Activated CD8-positive, alpha-beta memory T cell treated with anti-CD3 and anti-CD28 coated beads for 4 hours (primary cell): ENCODE measurements at regions not wholly inside any gene's neighbourhood (a gene's known extent, or its start where the extent isn't known, plus 50 kb on each side); places are given as distances from the start of the nearest gene placed in this dataset.

ENCODE experiments used
- DNase-seq, 2 donors: peaks; one replicate each; pipeline ENCODE4 v3.0.0-alpha.2; 2020; ENCODE audit warnings: low read depth in 2 of 2

DNA sequence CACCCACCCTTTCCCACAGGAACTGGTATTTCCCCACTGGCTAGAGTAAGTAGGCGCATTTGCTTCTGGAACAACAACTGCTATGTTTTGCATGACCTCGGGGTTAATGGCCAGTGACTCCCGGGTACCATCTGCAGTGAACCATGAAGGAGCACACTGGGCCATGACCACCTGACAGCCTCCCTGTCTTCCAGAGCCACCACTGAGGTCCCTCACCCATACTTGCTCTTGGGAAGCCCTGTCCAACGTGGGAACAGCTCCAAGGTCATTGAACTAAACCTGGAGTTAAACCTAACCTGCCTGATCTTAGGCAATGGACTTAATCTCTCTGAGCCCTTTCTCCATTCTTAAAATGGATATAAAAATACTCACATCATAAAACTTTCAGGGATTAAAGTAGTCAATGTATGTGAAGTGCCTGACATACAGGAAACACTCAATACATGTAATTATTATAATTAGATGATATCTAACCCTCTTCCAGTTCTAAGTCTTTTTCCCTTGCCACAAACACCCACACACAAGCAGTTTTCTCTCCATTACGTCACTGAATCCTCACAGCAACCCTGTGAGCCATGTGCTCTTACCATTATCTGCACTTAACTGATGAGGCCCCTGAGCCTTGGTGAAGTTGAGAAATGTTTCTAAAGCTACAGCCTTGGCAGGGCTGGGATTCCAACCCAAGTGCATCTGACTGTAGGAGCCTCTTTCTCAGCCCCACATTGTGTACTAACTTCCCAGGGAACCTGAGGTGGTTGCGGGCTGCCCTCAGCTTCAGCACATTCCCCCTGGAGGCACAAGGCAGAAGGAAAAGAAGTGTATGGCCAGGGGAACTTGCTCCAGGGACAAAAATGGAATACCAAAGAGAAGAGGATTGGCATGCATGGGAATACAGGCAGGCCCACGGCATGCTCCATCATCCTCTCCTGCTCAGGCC lies 74.5 kb upstream of the NCAM1 start:
- DNase-seq = no peak

DNA sequence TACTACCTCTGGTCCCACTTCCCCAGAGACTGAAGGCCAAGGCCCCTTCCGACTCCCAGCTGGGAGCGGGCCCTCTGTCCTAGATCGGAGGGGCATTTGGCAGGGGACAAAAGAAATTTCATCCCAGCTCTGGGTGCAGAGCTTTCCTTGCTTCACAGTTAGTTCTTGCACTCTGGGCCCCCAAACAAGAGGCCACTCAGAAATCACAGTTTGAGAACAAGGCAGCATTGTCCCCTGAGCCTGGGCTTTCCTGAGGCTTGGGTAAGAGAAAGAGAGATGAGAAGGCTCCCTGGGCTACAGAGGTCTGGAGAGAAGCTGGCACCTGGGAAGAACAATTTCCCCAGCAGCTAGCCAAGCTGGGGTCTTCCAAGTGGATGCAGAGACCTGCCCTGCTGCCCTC lies 71.8 kb upstream of the NCAM1 start:
- no peak for DNase-seq

DNA sequence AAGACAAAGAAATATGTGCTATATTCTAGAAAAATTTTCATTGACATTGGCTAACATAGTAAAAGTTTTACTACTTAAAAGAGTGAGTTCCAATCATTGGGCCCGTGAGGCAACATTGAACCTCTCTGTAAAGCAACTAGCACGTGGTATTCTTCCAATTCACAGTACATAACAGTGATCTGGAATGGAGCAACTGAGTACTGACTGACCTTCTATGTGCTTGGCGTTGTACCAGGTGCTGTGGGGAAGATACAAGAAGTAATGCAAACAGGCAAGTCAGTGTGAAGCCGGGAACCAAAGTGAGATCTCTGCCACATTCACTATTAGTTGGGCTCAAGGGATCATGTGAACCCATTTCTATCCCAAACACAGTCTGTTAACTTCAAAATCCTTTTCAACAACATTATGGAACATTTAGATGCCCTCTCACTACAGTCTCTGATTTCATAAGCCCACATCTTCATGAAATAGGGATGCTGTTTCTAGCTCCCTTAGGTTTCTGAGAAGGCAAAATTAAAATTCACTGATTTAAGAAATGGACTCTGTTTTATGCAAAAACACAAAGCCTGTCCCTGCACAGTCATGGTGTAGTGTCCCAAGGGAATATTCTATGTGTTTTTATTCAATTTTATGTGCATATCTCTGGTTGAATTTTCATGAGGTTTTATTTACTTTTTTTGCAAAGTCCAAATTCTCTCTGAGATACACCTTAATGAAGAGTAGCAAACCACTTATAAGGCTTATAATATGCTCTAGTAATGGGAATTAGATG lies 61.8 kb upstream of the NCAM1 start:
- no peak for DNase-seq

DNA sequence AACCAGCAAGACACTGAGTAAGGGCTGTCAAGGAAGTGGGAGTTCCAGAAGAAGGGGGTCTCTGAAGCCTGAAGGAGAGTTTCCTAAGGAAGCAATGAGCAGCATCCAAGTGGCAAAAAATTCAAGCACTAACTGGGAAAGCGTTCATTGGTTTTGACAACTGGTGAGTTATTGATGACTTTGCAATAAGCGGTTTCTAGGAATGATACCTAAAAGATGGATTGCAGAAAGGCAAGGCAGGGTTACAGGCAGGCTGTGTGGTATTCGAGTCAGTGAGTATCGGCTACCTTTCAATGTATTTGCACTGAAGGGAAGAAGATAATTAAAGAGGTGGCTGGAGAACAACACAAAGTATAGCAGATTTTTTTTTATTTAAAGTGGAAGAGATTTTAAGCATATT lies 59.3 kb upstream of the NCAM1 start:
- DNase-seq = no peak

DNA sequence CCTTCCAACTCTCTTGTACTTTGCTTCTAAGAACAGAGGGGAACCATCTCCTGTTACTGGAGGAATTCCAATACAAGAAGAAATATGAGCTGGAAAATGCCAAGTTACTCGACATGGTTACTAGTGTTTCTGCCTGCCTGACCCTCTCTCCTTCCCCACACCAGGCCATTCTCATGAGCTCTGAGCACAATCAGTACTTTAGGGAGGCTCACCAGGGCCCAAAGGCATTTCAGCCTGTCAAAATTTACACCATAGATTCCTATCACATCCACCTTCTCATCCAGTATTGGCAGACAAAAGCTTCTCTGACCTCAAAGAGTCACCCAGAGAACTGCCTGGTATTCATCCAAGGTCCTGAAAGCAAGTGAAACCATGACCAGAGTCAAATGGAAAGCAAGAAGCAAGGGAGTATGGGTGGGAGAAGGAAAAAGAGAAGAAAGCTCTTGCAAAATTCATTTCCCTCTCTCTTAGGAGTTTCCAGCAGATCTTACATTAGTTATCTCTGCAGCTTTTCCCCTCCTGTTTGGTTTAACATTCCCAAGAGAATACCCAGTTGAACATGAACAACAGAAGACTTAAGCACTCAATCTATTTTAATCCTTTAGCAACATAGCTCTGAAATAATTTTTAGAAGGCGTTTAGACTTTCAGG lies 58.7 kb upstream of the NCAM1 start:
- no peak for DNase-seq

DNA sequence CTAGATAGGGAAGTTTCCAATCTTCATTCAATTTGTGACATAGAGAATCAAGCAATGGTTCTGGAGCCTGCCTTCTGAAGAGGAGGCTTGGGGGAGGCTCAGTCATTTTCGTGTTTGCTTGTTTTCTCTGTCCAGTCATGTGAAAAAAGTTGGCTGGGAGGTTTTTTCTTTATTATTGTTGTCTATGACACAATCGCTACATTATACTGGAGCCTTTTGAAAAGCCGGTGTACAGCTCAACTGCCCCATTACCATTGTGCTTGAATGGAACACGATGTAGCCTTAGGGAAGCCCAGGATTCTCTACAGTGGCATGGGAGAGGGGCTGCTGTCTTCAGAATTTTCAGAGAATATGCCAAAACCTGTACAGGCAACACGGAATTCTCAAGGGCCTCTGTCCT lies 57.9 kb upstream of the NCAM1 start:
- no peak for DNase-seq

DNA sequence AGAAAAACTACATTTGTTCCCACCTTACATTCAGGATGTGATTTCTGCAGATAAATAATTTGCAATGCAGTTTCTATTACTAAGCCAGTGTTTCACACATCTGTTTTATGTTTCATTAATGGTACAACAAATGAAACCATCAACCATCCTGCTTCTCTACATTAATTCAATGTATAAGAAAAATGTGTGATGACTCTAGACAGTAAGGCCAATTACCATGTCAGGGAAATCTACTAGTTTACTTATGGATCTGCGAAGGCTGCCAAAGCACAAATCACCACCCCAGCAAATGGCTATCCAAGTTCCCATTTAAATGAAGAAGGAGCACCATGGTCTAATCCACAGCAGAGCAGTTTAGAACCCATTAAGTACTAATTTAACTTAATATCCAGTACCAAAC lies 50.1 kb upstream of the NCAM1 start:
- no peak for DNase-seq
